SU-DHL-6 (cell line): ENCODE measurements at regions not wholly inside any gene's neighbourhood (a gene's known extent, or its start where the extent isn't known, plus 50 kb on each side); places are given as distances from the start of the nearest gene placed in this dataset.

ENCODE experiments used
- H2AFZ ChIP-seq: fragments of 200-600 bp; sonication (generic); 2 replicates; pipeline ENCODE4 v1.6.1; 2014; ENCODE audit warnings: low read depth, mild to moderate bottlenecking, moderate library complexity, mixed read lengths, antibody characterized with exemption, low read length; ENCODE audit not compliant: severe bottlenecking
- H3F3A ChIP-seq: fragments of 200-600 bp; shearing (Covaris generic); 2 replicates; pipeline ENCODE4 v1.6.0; 2016; ENCODE audit warnings: antibody characterized with exemption, mild to moderate bottlenecking; ENCODE audit not compliant: insufficient read depth
- H3K27ac ChIP-seq: fragments of 200-600 bp; sonication (generic); 2 replicates; pipeline ENCODE4 v1.5.1; 2016; ENCODE audit warnings: low read depth, mild to moderate bottlenecking, low read length, moderate library complexity, mixed read lengths
- H3K27me3 ChIP-seq: fragments of 200-600 bp; sonication (generic), shearing (Covaris generic); 2 replicates; pipeline ENCODE4 v1.6.0; 2014; ENCODE audit warnings: mild to moderate bottlenecking, low read length
- H3K36me3 ChIP-seq: fragments of 200-600 bp; sonication (generic); 2 replicates; pipeline ENCODE4 v1.6.1; 2014; ENCODE audit warnings: mild to moderate bottlenecking, low read length, mixed read lengths
- H3K4me2 ChIP-seq: fragments of 300-600, 200-600 bp; shearing (Covaris generic), sonication (generic); 2 replicates; pipeline ENCODE4 v1.6.0; 2014; ENCODE audit warnings: low read length, low read depth, mild to moderate bottlenecking; ENCODE audit not compliant: poor library complexity, severe bottlenecking
- H3K4me3 ChIP-seq: fragments of 200-600 bp; sonication (generic); 2 replicates; pipeline ENCODE4 v1.5.1; 2014; ENCODE audit warnings: antibody characterized with exemption, low read length, mild to moderate bottlenecking, mixed read lengths; ENCODE audit not compliant: insufficient read depth, poor library complexity, severe bottlenecking
- H3K79me2 ChIP-seq: fragments of 200-600 bp; sonication (generic); 2 replicates; pipeline ENCODE4 v1.6.1; 2014; ENCODE audit warnings: mild to moderate bottlenecking, low read length, moderate library complexity; ENCODE audit not compliant: insufficient read depth
- H3K9ac ChIP-seq: fragments of 200-600 bp; sonication (generic); 2 replicates; pipeline ENCODE4 v1.7.0; 2014; ENCODE audit warnings: mild to moderate bottlenecking, low read length
- H3K9me2 ChIP-seq: fragments of 200-600 bp; sonication (generic); replicated peaks from 2 replicates; pipeline ENCODE4 v1.6.1; 2014; ENCODE audit warnings: low read length; ENCODE audit not compliant: insufficient read depth
- H3K9me3 ChIP-seq: fragments of 200-600 bp; sonication (generic); 2 replicates; pipeline ENCODE4 v1.6.1; 2014; ENCODE audit warnings: low read length, mixed read lengths; ENCODE audit not compliant: insufficient read depth
- H4K20me1 ChIP-seq: fragments of 200-600 bp; sonication (generic); 2 replicates; pipeline ENCODE4 v1.6.1; 2014; ENCODE audit warnings: low read depth, mild to moderate bottlenecking, antibody characterized with exemption, low read length, moderate library complexity, mixed read lengths
- CTCF ChIP-seq: fragments of 200-600 bp; sonication (generic); IDR thresholded peaks from one replicate; pipeline ENCODE4 v1.5.1; 2017; ENCODE audit warnings: antibody characterized with exemption, mild to moderate bottlenecking, low read length, moderate library complexity; ENCODE audit not compliant: insufficient read depth, poor library complexity, severe bottlenecking
- EZH2phosphoT487 ChIP-seq: fragments of 200-600 bp; sonication (generic), shearing (Covaris generic); conservative IDR thresholded peaks from 2 replicates; pipeline ENCODE4 v1.6.1; 2018; ENCODE audit warnings: mild to moderate bottlenecking, antibody characterized with exemption, low read length, moderate library complexity, mixed read lengths

GRCh38 chr9:25918761-25919160 lies 240.5 kb upstream of the TUSC1 start:
- no peak overlapping the region for H3K9ac ChIP-seq
- H4K20me1 ChIP-seq = no peaks in the 10 kb centered on the region
- TF ChIP-seq CTCF = no peak
- TF ChIP-seq EZH2phosphoT487 = no peak
- no peaks in the 10 kb centered on the region for H3K79me2 ChIP-seq
- H3K27ac ChIP-seq = no peak overlapping the region
- H2AFZ ChIP-seq = no peak overlapping the region
- no peak overlapping the region for H3K4me2 ChIP-seq
- H3K27me3 ChIP-seq = no peaks in the 10 kb centered on the region
- H3K36me3 ChIP-seq = no peaks in the 10 kb centered on the region
- H3K9me3 ChIP-seq = no peaks in the 10 kb centered on the region
- H3F3A ChIP-seq = no peaks in the 10 kb centered on the region
- no peaks in the 10 kb centered on the region for H3K9me2 ChIP-seq
- H3K4me3 ChIP-seq = no peak overlapping the region

- H3K27me3 ChIP-seq = no peaks in the 10 kb centered on the region
- H3K4me3 ChIP-seq = no peak overlapping the region
- no peak overlapping the region for H3K27ac ChIP-seq
- no peaks in the 10 kb centered on the region for H4K20me1 ChIP-seq
- H3K36me3 ChIP-seq = no peaks in the 10 kb centered on the region
- no peak overlapping the region for H3K9ac ChIP-seq
- H3K79me2 ChIP-seq = no peaks in the 10 kb centered on the region
- H3K4me2 ChIP-seq = no peak overlapping the region
- H3F3A ChIP-seq = no peaks in the 10 kb centered on the region
- TF ChIP-seq CTCF (no peak), EZH2phosphoT487 (no peak)
- no peak overlapping the region for H2AFZ ChIP-seq
- no peaks in the 10 kb centered on the region for H3K9me3 ChIP-seq
- H3K9me2 ChIP-seq = no peaks in the 10 kb centered on the region
Observed at GRCh38 chr9:25917731-25918362, 239.6 kb upstream of the TUSC1 start.

DNA sequence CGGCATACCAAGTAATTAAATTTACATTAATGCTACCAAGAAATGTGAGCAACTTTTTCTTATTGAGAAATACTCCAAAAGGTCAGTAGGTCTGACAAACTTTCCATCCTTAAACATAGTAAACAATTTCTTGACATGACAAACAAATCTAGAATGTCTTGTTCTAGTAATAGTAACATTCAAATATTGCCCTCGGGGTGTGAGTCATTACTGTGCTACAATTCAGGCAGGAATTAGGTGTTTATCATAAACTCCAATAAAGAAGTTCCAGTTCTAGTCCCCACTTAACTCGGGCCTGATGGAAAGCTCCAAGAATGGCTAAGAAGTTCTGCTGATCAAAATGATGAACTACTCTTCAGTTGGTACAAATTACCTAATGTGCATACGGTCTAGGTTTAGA lies 235.6 kb upstream of the TUSC1 start:
- H3K9ac ChIP-seq = no peak overlapping the region
- no peaks in the 10 kb centered on the region for H3K9me2 ChIP-seq
- H3K9me3 ChIP-seq = no peaks in the 10 kb centered on the region
- H3K79me2 ChIP-seq = no peaks in the 10 kb centered on the region
- H3K4me2 ChIP-seq = no peak overlapping the region
- no peak for TF ChIP-seq CTCF
- TF ChIP-seq EZH2phosphoT487 = no peak
- H2AFZ ChIP-seq = no peak overlapping the region
- H3K27me3 ChIP-seq = no peaks in the 10 kb centered on the region
- no peaks in the 10 kb centered on the region for H3K36me3 ChIP-seq
- H3K4me3 ChIP-seq = no peak overlapping the region
- H3K27ac ChIP-seq = no peak overlapping the region
- H4K20me1 ChIP-seq = no peaks in the 10 kb centered on the region
- no peaks in the 10 kb centered on the region for H3F3A ChIP-seq
